ENCODE measurements at regions not wholly inside any gene's neighbourhood (a gene's known extent, or its start where the extent isn't known, plus 50 kb on each side); places are given as distances from the start of the nearest gene placed in this dataset.
"Not testable (repeated sequence)": the region's sequence is repeated elsewhere in the genome, so short reads cannot be mapped to it uniquely, and the experiment has no call there.

- H3K4me3 Mint-ChIP-seq, result no peak overlapping the region
- H3K4me1 Mint-ChIP-seq, result no peaks in the 10 kb centered on the region
- DNase-seq, result peak; percentile 2
- H3K36me3 Mint-ChIP-seq (ENCODE audit: low read depth), result no peaks in the 10 kb centered on the region
- no peaks in the 10 kb centered on the region for H3K27me3 Mint-ChIP-seq (ENCODE audit: low read depth, poor library complexity)
- TF ChIP-seq CTCF (IDR thresholded peaks at IDR 0.05), result peak; percentile 38
- no peak overlapping the region for H3K27ac Mint-ChIP-seq
- peaks cover 76% of the 10 kb centered on the region for H3K9me3 Mint-ChIP-seq
Observed at GRCh38 chr2:88880441-88880953, 189.0 kb downstream of the RPIA start.

- Mint-ChIP-seq H3K4me1 (no peaks in the 10 kb centered on the region), H3K27ac (no peak overlapping the region), H3K27me3 (ENCODE audit: low read depth, poor library complexity) (no peaks in the 10 kb centered on the region), H3K9me3 (peaks cover 78% of the 10 kb centered on the region), H3K4me3 (no peak overlapping the region), H3K36me3 (ENCODE audit: low read depth) (no peaks in the 10 kb centered on the region)
- DNase-seq, result no peak
- TF ChIP-seq CTCF (IDR thresholded peaks at IDR 0.05), result no peak
Observed at GRCh38 chr2:88885275-88885674, 193.8 kb downstream of the RPIA start.

- no peaks in the 10 kb centered on the region for H3K27me3 Mint-ChIP-seq (ENCODE audit: low read depth, poor library complexity)
- H3K36me3 Mint-ChIP-seq (ENCODE audit: low read depth), result no peaks in the 10 kb centered on the region
- H3K27ac Mint-ChIP-seq, result no peak overlapping the region
- DNase-seq, result no peak
- H3K9me3 Mint-ChIP-seq, result peaks cover 77% of the 10 kb centered on the region
- no peak overlapping the region for H3K4me3 Mint-ChIP-seq
- no peaks in the 10 kb centered on the region for H3K4me1 Mint-ChIP-seq
- no peak for TF ChIP-seq CTCF (IDR thresholded peaks at IDR 0.05)
Observed at GRCh38 chr2:88885679-88886416, 194.4 kb downstream of the RPIA start.

GRCh38 chr2:88887466-88887865, 196.0 kb downstream of the RPIA start:
- not testable (repeated sequence) for DNase-seq; H3K36me3 Mint-ChIP-seq (ENCODE audit: low read depth); H3K27me3 Mint-ChIP-seq (ENCODE audit: low read depth, poor library complexity)

GRCh38 chr2:88892207-88892606, 200.7 kb downstream of the RPIA start:
- DNase-seq, result no peak
- Mint-ChIP-seq H3K27me3 (ENCODE audit: low read depth, poor library complexity) (no peaks in the 10 kb centered on the region), H3K27ac (no peak overlapping the region), H3K4me3 (no peak overlapping the region), H3K4me1 (no peaks in the 10 kb centered on the region), H3K36me3 (ENCODE audit: low read depth) (no peaks in the 10 kb centered on the region), H3K9me3 (peaks cover 58% of the 10 kb centered on the region)
- no peak for TF ChIP-seq CTCF (IDR thresholded peaks at IDR 0.05)

More at GRCh38 chr2:88887466-88887865, 196.0 kb downstream of the RPIA start:
- not testable (repeated sequence) for H3K27ac Mint-ChIP-seq, H3K4me1 Mint-ChIP-seq, H3K4me3 Mint-ChIP-seq
- peaks cover 70% of the 10 kb centered on the region for H3K9me3 Mint-ChIP-seq

- no peaks in the 10 kb centered on the region for H3K36me3 Mint-ChIP-seq (ENCODE audit: low read depth)
- DNase-seq, result no peak
- no peaks in the 10 kb centered on the region for H3K27me3 Mint-ChIP-seq (ENCODE audit: low read depth, poor library complexity)
- H3K4me3 Mint-ChIP-seq, result no peak overlapping the region
- TF ChIP-seq CTCF (IDR thresholded peaks at IDR 0.05), result no peak
- no peaks in the 10 kb centered on the region for H3K4me1 Mint-ChIP-seq
- H3K9me3 Mint-ChIP-seq, result peaks cover 58% of the 10 kb centered on the region
- H3K27ac Mint-ChIP-seq, result no peak overlapping the region
Observed at GRCh38 chr2:88892788-88893187, 201.3 kb downstream of the RPIA start.
